ENCODE measurements at regions not wholly inside any gene's neighbourhood (a gene's known extent, or its start where the extent isn't known, plus 50 kb on each side); places are given as distances from the start of the nearest gene placed in this dataset.

DNA sequence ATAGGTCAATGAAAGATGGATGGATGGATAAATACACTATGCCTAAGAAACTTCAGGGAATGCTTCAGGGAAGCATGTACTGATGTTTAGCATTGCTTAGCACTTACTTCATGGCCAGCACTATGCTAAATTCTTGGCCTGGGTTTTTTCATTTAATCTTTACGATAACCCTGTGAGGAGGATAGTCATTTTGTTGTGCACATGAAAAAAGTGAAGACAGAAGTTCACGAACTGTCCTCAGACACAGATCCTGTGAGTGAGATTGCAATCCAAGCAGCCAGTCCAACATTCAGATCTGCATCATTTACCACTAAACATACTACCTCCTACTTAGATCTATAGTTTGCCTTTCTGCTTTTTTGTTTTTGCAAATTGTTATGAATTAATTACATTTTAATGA, 510.8 kb upstream of the AGTR1 start:
- no peak for DNase-seq (ENCODE audit: low read depth, low spot score)
- ChIA-PET CTCF (no interaction called here), POLR2A (no interaction called here)
- TF ChIP-seq, protein P1, sequence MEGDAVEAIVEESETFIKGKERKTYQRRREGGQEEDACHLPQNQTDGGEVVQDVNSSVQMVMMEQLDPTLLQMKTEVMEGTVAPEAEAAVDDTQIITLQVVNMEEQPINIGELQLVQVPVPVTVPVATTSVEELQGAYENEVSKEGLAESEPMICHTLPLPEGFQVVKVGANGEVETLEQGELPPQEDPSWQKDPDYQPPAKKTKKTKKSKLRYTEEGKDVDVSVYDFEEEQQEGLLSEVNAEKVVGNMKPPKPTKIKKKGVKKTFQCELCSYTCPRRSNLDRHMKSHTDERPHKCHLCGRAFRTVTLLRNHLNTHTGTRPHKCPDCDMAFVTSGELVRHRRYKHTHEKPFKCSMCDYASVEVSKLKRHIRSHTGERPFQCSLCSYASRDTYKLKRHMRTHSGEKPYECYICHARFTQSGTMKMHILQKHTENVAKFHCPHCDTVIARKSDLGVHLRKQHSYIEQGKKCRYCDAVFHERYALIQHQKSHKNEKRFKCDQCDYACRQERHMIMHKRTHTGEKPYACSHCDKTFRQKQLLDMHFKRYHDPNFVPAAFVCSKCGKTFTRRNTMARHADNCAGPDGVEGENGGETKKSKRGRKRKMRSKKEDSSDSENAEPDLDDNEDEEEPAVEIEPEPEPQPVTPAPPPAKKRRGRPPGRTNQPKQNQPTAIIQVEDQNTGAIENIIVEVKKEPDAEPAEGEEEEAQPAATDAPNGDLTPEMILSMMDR (IDR thresholded peaks at IDR 0.05; ENCODE audit: insufficient read depth, low read length, missing control alignments), result no peak
- H3K4me3 ChIP-seq (ENCODE audit: low read depth, low read length), result no peak overlapping the region

DNA sequence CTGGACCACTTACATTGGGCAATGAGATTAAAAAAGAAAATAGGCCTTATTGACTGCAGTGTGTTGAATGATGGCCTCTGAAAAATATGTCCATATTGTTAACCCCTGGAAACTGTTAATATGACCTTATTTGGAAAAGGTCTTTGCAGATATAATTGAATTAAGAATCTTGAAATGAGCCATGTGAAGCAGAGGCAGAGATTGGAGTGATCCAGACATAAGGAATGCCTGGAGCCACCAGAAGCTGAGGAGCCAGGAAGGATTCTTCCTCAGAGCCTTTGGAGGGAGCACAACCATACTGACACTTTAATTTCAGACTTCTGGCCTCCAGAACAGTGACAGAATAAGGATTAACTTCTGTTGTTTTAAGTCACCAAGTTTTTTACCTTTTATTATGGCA, 510.4 kb upstream of the AGTR1 start:
- H3K4me3 ChIP-seq (ENCODE audit: low read depth, low read length), result no peak overlapping the region
- TF ChIP-seq, protein P1 (IDR thresholded peaks at IDR 0.05; ENCODE audit: insufficient read depth, low read length, missing control alignments), result no peak
- DNase-seq (ENCODE audit: low read depth, low spot score), result no peak
- CTCF ChIA-PET, result no interaction called here
- POLR2A ChIA-PET, result no interaction called here

DNA sequence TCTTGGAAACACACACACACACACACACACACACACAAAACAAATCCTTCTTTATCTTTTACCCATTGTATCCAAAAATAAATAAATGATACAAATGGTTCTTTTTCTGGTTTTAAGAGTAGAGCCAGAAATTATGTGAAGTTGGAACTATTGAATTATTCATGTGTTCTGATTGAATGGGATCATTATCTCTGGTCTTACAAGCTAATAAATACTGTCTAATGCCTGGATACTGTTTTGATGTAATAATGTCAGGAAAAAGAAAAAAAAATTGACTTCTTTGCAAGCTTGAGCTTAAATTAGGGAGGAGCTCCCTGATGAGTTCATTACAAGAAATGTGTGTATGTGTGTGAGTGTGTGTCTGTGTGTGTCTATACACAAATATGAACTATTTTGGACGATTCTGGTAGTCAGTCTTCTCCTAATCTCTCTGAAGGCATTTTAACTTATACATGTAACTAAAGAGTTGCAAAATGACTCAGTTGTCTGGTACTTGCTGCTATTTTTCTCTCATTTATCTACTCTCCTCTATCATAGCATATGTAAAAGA, 507.2 kb upstream of the AGTR1 start:
- TF ChIP-seq, protein P1 (IDR thresholded peaks at IDR 0.05; ENCODE audit: insufficient read depth, low read length, missing control alignments), result no peak
- no peak overlapping the region for H3K4me3 ChIP-seq (ENCODE audit: low read depth, low read length)
- DNase-seq (ENCODE audit: low read depth, low spot score), result no peak
- ChIA-PET CTCF (no interaction called here), POLR2A (no interaction called here)

DNA sequence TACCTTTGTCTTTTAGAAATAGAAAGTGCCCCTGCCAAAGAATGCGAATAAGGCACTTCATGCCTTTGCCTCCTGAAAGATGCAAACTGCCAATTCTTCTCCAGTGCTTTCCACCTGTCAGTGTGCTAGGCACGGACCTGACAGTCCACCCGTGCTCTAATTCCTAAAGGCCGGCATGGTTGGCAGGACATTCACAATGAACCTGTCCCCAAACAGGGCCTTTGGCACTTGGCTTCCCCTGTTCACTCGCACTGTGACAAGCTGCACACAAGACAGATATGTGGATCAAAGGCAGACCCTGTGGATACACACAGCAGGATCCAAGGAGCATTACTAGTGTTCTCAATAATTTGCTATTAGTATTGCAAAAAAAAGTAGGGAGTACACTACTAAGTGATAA, 505.7 kb upstream of the AGTR1 start:
- TF ChIP-seq, protein P1 (IDR thresholded peaks at IDR 0.05; ENCODE audit: insufficient read depth, low read length, missing control alignments), result no peak
- POLR2A ChIA-PET, result interaction anchor here (0.5 kb wide), 1 partner anchor 53 kb away, joined by 3 read pairs; no protein-coding TSS in a partner anchor
- DNase-seq (ENCODE audit: low read depth, low spot score), result no peak
- H3K4me3 ChIP-seq (ENCODE audit: low read depth, low read length), result no peak overlapping the region
- CTCF ChIA-PET, result no interaction called here

DNA sequence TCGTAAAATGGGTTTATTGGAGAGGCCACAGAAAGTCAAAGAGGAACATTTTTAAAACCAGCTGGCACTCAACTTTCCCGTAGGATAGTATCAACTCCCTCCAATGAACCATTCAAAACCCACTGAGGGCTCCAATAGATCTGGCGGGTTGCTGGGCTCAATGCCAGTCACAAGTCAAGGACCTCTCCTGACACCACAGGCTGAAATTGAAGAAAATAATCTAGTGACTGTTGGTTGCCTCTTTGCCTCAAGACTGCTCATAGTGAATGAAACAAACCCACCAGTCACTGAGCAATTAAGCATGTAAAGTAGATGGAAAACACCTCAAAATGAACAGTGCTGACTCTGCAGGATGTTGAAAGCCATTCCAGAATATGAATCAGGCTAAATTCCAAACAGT, 500.6 kb upstream of the AGTR1 start:
- POLR2A ChIA-PET, result no interaction called here
- CTCF ChIA-PET, result no interaction called here
- no peak overlapping the region for H3K4me3 ChIP-seq (ENCODE audit: low read depth, low read length)
- TF ChIP-seq, protein P1 (IDR thresholded peaks at IDR 0.05; ENCODE audit: insufficient read depth, low read length, missing control alignments), result no peak
- no peak for DNase-seq (ENCODE audit: low read depth, low spot score)

DNA sequence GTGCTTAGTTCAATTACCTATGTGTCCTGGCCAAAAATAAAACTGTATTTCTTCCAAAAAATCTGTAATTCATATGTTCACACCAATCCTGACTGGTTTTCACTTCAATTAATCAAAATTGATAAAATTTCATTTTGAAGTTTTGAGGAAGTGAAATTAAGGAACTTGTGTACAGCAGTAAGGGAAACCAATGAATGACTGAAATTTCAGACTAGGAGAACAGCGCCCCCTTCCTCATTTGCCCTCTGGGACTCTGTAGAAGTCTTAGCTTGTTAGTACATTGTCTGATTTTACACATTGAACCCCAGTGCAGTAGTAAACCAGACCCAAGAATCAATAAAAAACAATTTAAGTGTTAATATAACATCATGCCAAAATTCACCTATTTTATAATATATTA, 495.3 kb upstream of the AGTR1 start:
- TF ChIP-seq, protein P1 (IDR thresholded peaks at IDR 0.05; ENCODE audit: insufficient read depth, low read length, missing control alignments), result no peak
- H3K4me3 ChIP-seq (ENCODE audit: low read depth, low read length), result no peak overlapping the region
- ChIA-PET POLR2A (no interaction called here), CTCF (interaction anchor here (1.5 kb wide), 1 partner anchor 18 kb away, joined by 6 read pairs; no protein-coding TSS in a partner anchor)
- DNase-seq (ENCODE audit: low read depth, low spot score), result no peak

All from AG04449 (cell line).